Anterior cingulate cortex (tissue), 58 donors: ENCODE measurements at regions not wholly inside any gene's neighbourhood (a gene's known extent, or its start where the extent isn't known, plus 50 kb on each side); places are given as distances from the start of the nearest gene placed in this dataset.

ENCODE experiments used
- DNase-seq, 58 donors: peaks; one replicate each; lab custom pipeline; 2025; lab: John Stamatoyannopoulos, UW

- DNase-seq: no peak
Measured at GRCh38 chr3:78368636-78369345, 1328.9 kb downstream of the ROBO2 start.

GRCh38 chr3:78390221-78390620 is 1350.3 kb downstream of the ROBO2 start:
- DNase-seq: no peak

DNA sequence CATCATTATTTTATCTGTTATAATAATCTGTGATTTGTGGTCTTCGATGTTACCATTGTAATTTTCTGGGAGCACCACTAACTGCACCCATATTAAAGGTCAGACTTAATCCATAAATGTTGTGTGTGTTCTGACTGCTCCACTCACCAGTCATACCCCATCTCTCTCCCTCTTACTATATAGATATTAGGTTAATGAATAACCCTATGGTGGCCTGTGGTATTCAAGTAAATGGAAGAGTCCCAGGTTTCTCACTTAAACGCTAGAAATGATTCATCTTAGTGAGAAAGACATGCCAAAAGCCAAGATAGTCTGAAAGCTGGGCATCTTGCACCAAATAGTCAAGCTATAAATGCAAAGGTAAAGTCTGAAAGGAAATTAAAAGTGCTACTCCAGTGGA is 1358.5 kb downstream of the ROBO2 start:
- DNase-seq: no peak

- no peak for DNase-seq
Measured at GRCh38 chr3:78402720-78403119, 1362.8 kb downstream of the ROBO2 start.

DNA sequence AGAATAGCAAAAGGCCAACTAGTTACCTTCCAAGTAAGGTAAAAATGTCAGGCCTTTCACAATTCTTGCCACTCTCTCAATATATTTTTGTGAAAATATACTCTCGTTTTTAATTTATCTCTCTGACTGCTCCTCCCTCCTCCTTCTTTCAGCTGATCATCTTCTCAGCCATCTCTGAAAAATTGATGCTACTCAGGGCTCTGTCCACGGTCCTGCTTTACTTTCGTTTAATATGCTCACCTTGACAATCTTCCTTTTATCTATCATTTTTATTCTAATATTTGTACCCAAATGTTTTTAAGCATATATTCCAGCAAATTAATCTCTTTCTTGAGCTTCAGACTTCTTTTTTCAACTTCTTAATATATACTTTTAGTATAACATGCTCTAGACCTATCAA is 1362.1 kb downstream of the ROBO1 start:
- DNase-seq: no peak

DNA sequence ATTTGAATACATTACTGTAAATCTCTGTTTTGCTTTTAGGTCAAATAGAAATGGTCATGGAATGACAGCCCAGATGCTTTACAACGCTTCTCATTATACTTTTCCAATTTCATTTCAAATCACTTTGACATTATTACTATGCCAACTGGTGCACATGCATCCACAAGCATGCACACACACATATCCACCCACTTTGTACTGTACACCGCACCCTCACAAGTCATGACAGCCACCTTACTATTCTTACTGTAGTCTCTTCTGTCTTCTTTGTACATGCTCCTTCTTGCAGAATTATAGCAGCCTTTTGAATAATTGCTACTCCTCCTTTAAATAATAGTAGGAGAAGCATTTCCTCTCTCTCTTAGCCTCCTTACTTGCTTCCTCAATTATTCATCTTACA is 1361.4 kb downstream of the ROBO1 start:
- DNase-seq: no peak

- DNase-seq: no peak
Measured at GRCh38 chr3:78410077-78410476, 1357.7 kb downstream of the ROBO1 start.

GRCh38 chr3:78414261-78414660 is 1353.5 kb downstream of the ROBO1 start:
- DNase-seq: no peak

GRCh38 chr3:78420611-78421010 is 1347.2 kb downstream of the ROBO1 start:
- no peak for DNase-seq

DNA sequence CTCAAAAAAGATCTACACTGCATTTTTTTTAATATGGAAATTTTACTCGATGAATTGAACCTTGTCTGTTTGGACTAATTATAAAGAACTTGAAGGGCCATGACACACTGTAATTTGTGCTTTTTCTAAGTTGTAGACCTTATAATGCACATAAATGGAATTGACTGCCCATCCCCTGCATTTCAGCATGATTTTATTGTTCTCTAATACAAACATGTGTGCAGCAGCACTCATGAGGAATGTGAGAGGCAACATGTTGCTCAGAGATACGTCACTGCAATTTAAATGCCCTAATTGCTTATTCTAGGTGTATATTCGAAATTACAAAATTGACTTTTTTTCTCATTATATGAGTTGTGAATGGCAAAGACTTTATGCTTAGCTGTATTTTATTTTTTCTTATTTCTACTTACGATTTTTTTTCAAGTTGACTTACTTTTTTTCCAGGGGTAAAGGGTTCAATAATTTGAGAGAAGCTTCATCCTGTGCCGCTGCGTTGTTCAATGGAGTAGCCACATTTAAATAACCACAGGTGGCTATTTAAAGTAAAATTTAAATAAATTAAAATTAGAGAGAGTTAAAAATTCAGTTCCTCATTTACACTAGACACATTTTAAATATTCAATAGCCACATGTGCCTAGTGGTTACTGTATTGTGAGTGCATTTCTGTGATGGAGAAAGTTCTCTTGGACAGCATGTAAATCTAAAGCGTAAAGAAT is 1346.4 kb downstream of the ROBO1 start:
- DNase-seq: no peak

GRCh38 chr3:78424656-78425055 is 1343.1 kb downstream of the ROBO1 start:
- no peak for DNase-seq

- DNase-seq: no peak
Measured at GRCh38 chr3:78426454-78426853, 1341.3 kb downstream of the ROBO1 start.

DNA sequence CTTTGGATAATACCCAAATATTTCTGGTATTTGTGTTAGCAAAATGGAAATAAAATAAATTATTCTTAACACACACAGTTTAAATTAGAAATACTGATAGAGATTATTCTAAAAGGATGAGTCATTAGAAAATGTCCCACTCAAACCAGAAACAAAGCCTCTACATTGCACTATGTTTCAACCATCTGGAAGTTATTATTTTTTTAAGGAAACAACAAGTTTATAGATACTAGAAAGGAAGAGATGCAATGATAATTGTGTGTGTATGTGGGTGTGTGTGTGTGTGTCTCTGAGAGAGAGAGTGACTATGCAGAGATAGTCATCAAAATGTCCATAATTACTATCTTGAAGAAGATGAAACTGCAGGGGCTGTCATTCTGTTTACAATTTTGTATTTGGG is 1340.5 kb downstream of the ROBO1 start:
- DNase-seq: no peak

DNA sequence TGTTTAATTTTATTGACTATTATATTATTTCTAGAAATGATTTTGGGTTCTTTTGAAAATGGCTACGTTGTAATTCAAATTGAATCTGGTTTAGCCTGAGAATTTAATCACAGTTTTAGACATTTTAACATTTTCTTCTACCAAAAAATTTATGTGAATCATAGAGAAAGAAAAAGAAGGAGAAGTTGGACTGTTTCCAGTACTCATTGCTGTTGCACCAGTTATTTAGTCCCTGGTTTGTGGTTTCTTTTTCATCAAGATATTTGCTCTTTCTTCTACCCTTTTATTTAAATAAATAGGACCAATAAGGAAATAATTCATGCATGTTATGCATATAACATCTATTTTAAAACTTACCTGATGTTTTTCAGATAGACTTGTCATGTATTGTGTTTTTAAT is 1337.1 kb downstream of the ROBO1 start:
- DNase-seq: no peak

DNA sequence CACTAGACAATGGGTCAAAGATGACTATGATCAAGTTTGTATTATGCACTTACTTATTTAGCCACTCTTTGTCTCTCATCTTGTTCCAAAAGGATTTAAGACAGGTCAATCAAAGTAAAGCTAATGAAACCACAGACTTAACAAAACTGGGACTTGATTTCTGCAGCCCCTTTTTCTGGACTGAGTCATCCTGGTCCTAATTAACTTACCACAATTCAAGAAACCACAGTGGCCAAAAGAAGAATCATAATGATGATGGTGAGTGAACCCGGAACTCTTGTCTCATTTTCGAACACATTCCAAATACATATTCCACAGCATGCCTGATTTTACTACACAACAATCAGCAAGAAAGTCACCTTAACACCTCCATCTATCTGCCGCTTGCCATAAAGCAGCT is 1333.0 kb downstream of the ROBO1 start:
- DNase-seq: no peak

DNA sequence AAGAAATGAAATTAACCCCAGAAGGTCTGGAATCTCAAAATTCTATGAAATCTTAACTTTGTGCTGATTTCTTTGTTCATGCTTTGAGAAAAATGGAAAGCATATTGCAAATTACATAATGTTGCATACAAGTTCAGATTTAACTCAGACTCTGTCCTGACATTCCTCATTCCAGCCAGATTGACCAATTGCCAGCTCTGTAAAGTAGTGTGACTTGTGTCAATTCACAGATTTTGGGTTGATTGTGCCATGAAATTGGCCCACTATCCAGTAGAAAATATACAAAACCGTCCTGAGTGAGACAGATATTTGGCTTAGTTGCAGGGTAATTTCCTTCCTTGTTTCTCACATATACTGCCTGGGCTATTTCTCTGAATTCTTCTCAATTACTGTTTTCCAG is 1312.6 kb downstream of the ROBO1 start:
- no peak for DNase-seq

GRCh38 chr3:78455712-78456433 is 1311.9 kb downstream of the ROBO1 start:
- no peak for DNase-seq

DNA sequence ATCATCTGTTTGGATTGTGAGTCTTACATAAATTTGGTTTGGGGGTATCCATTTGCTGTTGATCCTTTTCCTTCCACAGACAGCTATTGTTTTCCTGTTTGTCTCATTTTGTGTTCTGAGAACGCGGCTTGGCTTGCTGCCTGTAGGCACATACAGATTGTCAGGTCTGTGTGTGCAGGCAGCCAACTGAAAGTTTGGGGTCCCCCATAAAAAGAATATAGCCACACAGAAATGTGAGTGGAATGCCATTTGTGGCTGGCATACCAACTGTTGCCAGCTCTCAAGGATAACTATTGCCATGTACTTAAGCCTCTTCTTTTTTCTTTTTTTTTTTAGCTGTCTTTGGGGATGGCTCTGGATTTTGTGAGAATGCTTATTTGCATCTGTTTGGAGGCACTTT is 1308.0 kb downstream of the ROBO1 start:
- DNase-seq: no peak

DNA sequence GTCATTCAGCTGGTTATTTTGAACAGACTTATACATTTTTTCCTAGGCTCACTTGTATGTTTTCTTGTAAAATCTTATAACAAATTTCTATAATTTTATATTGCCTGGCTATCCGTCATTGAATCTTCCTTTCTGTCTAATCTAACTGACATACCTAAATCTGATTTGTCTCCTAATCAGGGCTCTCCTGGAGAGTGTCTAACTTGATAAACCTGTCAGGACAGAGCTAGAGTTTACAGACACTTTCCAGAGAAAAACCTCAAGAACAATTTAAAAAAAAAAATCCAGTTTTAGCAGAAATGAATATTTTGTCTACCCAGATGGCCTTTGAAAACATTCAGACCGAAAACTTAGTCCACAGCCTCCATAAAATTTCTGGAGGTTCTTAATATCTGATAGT is 1305.8 kb downstream of the ROBO1 start:
- no peak for DNase-seq

GRCh38 chr3:78476076-78476475 is 1291.7 kb downstream of the ROBO1 start:
- no peak for DNase-seq

DNA sequence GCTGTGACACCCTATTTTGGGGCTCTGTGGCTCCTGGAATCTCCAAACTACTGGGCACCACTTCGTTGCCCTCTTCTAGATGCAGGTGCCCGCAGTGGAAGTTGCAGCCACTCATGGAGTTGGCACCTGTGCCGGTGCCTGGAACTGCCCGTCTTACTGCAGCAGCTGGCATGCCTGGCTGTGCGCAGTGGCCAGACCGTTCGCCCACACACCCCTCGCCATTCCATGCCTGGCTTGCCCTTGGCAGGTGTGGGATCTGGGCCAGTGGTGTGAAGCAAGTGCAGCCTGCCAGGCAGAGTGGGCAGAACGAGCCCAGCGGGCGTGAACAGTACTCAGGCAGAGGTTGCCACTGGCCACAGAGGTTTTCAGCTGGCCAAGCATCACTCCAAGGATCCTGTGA is 1286.7 kb downstream of the ROBO1 start:
- no peak for DNase-seq

DNA sequence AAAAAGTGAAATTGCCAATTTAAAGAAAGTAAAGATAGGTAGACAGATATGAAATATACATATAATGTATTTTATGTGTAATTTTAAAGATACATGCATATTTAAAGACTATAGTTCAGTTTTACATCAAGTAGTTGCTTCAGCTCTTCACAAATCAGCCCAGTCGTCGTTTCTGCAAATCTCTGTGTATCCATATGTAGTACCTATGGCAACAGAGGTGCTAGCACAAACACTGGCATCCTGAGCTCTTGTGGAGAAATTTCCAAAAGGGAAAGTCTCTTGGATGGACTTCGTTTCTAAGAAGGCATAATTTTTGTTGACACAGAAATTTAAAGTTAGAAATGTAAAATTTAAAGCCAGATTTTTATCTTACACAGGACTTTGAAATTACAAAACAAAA is 1284.7 kb downstream of the ROBO1 start:
- DNase-seq: no peak
